ENCODE measurements at regions not wholly inside any gene's neighbourhood (a gene's known extent, or its start where the extent isn't known, plus 50 kb on each side); places are given as distances from the start of the nearest gene placed in this dataset.

DNA sequence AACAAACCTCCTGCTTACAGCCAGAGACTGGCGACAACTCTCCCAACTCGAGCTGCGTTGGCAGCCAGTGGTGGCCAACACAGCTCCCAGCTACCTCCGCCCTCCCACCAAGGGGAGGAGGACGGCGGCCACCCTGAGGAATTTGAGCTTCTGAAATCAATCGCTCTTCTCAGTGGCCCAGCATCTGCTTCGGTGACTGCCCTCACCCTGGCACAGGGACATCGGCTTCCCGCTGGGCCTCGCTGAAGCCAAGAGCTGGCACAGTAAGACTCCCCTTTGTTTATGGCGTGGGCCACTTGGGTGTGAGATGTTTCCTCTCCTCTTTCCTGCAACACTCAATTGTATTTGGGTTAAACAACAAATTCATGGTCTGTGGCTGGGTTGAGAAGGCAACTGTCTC is 136.2 kb downstream of the ZBTB18 start:
- no TSS peak for BruUV-seq (replicated peaks)
- no peaks in the 10 kb centered on the region for H3K4me1 ChIP-seq (ENCODE audit: insufficient read depth, low read length)
- no peak overlapping the region for H3K27ac ChIP-seq (ENCODE audit: low read length)
- CTCF ChIA-PET: no interaction called here
- ATAC-seq (no peak), DNase-seq (no peak)
- H3K4me2 ChIP-seq (ENCODE audit: low read length): no peak overlapping the region
- H3K79me2 ChIP-seq (ENCODE audit: low read length): no peaks in the 10 kb centered on the region
- no peak overlapping the region for H3K4me3 ChIP-seq (ENCODE audit: low read length)
- no peaks in the 10 kb centered on the region for H4K20me1 ChIP-seq (ENCODE audit: low read length)
- H3K9ac ChIP-seq (ENCODE audit: low read length): no peak overlapping the region
- no peaks in the 10 kb centered on the region for H3K9me2 ChIP-seq (replicated peaks; ENCODE audit: low read length)
- no peaks in the 10 kb centered on the region for H3K9me3 ChIP-seq (ENCODE audit: low read length)
- no peaks in the 10 kb centered on the region for H3K36me3 ChIP-seq (ENCODE audit: low read depth, low read length)
- intact Hi-C loops (cut with micrococcal nuclease): no loop called here
- TF ChIP-seq EZH2 (IDR thresholded peaks at IDR 0.05; ENCODE audit: low read length, unreplicated experiment): no peak
- TF ChIP-seq, protein P1, sequence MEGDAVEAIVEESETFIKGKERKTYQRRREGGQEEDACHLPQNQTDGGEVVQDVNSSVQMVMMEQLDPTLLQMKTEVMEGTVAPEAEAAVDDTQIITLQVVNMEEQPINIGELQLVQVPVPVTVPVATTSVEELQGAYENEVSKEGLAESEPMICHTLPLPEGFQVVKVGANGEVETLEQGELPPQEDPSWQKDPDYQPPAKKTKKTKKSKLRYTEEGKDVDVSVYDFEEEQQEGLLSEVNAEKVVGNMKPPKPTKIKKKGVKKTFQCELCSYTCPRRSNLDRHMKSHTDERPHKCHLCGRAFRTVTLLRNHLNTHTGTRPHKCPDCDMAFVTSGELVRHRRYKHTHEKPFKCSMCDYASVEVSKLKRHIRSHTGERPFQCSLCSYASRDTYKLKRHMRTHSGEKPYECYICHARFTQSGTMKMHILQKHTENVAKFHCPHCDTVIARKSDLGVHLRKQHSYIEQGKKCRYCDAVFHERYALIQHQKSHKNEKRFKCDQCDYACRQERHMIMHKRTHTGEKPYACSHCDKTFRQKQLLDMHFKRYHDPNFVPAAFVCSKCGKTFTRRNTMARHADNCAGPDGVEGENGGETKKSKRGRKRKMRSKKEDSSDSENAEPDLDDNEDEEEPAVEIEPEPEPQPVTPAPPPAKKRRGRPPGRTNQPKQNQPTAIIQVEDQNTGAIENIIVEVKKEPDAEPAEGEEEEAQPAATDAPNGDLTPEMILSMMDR (conservative IDR thresholded peaks at IDR 0.05; ENCODE audit: low read depth, low read length): no peak
- no peak for TF ChIP-seq EZH2phosphoT487 (IDR thresholded peaks at IDR 0.05; ENCODE audit: borderline replicate concordance, low read length)
- no peaks in the 10 kb centered on the region for H3K27me3 ChIP-seq (ENCODE audit: low read length)
- no peaks in the 10 kb centered on the region for H3F3A ChIP-seq (ENCODE audit: low read length, unreplicated experiment)
- no peak overlapping the region for H2AFZ ChIP-seq (ENCODE audit: low read length)
- POLR2A ChIA-PET (ENCODE audit: unreplicated experiment): no interaction called here

DNA sequence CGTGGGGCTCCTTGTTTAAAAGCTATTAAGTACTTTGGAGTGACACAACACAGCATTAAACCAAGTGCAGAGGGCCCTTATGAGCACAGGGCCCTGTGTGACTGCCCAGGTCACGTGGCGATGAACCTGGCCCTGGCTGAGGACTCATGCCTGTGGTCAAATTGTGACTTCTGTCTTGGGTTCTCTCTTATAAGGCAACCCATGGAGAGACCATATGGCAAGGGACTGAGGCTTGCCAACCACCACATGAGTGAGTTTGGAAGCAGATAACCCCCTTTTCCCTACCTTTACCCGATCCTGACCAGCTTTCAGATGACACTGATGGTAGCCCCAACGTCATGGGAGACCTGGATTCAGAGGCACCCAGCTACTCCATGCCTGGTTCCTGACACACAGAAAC is 140.5 kb downstream of the ZBTB18 start:
- Histone ChIP-seq H3K79me2 (ENCODE audit: low read length) (no peaks in the 10 kb centered on the region), H3K9ac (ENCODE audit: low read length) (no peak overlapping the region), H3K36me3 (ENCODE audit: low read depth, low read length) (no peaks in the 10 kb centered on the region), H3K4me3 (ENCODE audit: low read length) (no peak overlapping the region), H3K27me3 (ENCODE audit: low read length) (no peaks in the 10 kb centered on the region), H3F3A (ENCODE audit: low read length, unreplicated experiment) (no peaks in the 10 kb centered on the region), H3K4me2 (ENCODE audit: low read length) (no peak overlapping the region), H3K4me1 (ENCODE audit: insufficient read depth, low read length) (no peaks in the 10 kb centered on the region), H4K20me1 (ENCODE audit: low read length) (no peaks in the 10 kb centered on the region), H2AFZ (ENCODE audit: low read length) (no peak overlapping the region), H3K9me3 (ENCODE audit: low read length) (no peaks in the 10 kb centered on the region), H3K9me2 (replicated peaks; ENCODE audit: low read length) (no peaks in the 10 kb centered on the region), H3K27ac (ENCODE audit: low read length) (no peak overlapping the region)
- BruUV-seq (replicated peaks): no TSS peak
- no peak for DNase-seq
- ChIA-PET POLR2A (ENCODE audit: unreplicated experiment) (interaction anchor here (0.7 kb wide), 1 partner anchor 11 kb away, joined by 3 read pairs; no protein-coding TSS in a partner anchor), CTCF (no interaction called here)
- intact Hi-C loops (cut with micrococcal nuclease): no loop called here
- ATAC-seq: no peak
- no peak for TF ChIP-seq EZH2 (IDR thresholded peaks at IDR 0.05; ENCODE audit: low read length, unreplicated experiment)

DNA sequence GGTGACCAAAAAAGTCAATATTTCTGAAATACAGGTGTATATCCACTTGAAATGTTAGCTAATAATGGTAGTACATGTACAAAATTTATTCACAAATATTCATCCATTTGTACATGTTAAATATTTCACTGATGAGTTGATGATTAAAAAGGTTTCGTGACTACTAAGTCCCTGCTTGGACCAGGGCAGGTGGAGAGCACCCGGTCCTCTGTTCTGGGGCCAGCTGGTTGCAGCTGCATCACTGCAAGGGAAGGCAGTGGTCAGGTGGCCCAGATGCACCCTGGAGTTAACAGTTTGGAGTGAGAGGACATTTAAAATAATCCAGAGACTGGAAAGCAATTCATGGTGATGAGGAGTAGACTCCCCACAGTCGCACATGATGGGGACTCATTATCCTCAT is 141.2 kb downstream of the ZBTB18 start:
- H3K79me2 ChIP-seq (ENCODE audit: low read length): no peaks in the 10 kb centered on the region
- POLR2A ChIA-PET (ENCODE audit: unreplicated experiment): no interaction called here
- no peak overlapping the region for H3K9ac ChIP-seq (ENCODE audit: low read length)
- 0 out of 2 replicates have a peak, but pooled peaks cover under 1% of the 10 kb centered on the region for H3K4me1 ChIP-seq (ENCODE audit: insufficient read depth, low read length)
- intact Hi-C loops (cut with micrococcal nuclease): no loop called here
- ATAC-seq (no peak), DNase-seq (no peak)
- H3K9me2 ChIP-seq (replicated peaks; ENCODE audit: low read length): no peaks in the 10 kb centered on the region
- no peaks in the 10 kb centered on the region for H4K20me1 ChIP-seq (ENCODE audit: low read length)
- no peaks in the 10 kb centered on the region for H3K36me3 ChIP-seq (ENCODE audit: low read depth, low read length)
- no TSS peak for BruUV-seq (replicated peaks)
- no peak overlapping the region for H3K4me2 ChIP-seq (ENCODE audit: low read length)
- no peak overlapping the region for H2AFZ ChIP-seq (ENCODE audit: low read length)
- no peak overlapping the region for H3K4me3 ChIP-seq (ENCODE audit: low read length)
- H3F3A ChIP-seq (ENCODE audit: low read length, unreplicated experiment): no peaks in the 10 kb centered on the region
- H3K27me3 ChIP-seq (ENCODE audit: low read length): no peaks in the 10 kb centered on the region
- CTCF ChIA-PET: no interaction called here
- no peaks in the 10 kb centered on the region for H3K9me3 ChIP-seq (ENCODE audit: low read length)
- TF ChIP-seq EZH2 (IDR thresholded peaks at IDR 0.05; ENCODE audit: low read length, unreplicated experiment) (no peak), EZH2phosphoT487 (IDR thresholded peaks at IDR 0.05; ENCODE audit: borderline replicate concordance, low read length) (no peak)
- TF ChIP-seq, protein P1 (conservative IDR thresholded peaks at IDR 0.05; ENCODE audit: low read depth, low read length): no peak
- no peak overlapping the region for H3K27ac ChIP-seq (ENCODE audit: low read length)

Data from PC-3 (cell line).